ENCODE measurements at regions not wholly inside any gene's neighbourhood (a gene's known extent, or its start where the extent isn't known, plus 50 kb on each side); places are given as distances from the start of the nearest gene placed in this dataset.
"Not testable (repeated sequence)": the region's sequence is repeated elsewhere in the genome, so short reads cannot be mapped to it uniquely, and the experiment has no call there.

- peak; percentile 19 for DNase-seq
These were observed 185.0 kb upstream of the NRXN3 start for GRCh38 chr14:77985211-77985615.

GRCh38 chr14:77986773-77987172, 183.4 kb upstream of the NRXN3 start:
- DNase-seq, result no peak

DNA sequence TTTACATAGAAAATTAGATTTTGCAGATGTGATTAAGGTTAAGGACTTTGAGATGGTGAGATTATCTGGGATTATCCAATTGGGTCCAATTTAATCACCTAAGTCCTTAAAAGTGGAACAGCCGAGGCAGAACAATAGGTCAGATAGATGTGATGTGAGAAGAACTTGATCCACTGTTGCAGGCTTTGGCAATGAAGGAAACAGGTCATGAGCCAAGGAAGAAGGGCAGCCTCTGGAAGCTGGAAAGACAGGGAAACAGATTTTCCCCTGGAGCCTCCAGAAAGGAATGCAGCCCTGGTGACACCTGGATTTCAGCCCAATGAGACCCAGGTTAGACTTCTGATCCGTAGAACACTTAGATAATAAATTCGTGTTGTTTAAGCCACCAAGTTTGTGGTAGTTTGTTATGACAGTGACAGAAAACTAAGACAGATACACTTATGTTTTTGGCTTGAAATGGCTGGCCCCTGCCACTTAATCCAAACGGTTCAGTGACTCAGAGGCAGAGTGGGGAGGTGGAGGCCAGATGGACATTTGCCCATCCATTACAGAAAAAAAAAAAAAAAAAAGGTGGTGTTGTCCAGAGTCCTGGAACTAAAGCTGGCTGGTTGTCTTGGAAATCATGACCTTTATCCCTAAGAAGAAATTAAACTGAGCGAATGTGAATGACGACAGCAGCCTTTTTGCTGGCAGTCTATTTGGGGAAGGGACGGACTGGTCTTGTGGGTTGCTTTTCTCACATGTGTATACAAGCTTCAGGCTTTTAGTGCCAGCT, 181.9 kb upstream of the NRXN3 start:
- no peak for DNase-seq

DNA sequence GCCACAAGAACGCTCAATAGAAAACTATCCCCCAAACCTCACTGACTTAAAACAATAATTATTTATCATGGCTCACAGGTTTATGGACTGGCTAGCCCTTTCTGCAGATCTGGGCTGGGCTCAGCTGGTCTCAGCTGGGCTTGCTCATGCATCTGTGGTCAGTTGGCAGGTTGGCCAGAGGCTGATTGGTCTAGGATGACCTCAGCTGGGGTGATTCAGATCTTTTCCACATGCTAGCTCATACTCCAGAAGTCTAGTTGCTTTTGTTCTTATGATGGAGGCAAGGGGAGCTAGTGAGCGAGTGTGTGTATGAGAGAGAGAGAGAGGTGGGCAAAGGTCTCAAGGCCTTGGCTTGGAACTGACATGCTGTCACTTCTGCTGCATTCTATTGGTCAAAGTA, 181.2 kb upstream of the NRXN3 start:
- DNase-seq, result peak; percentile 11

DNA sequence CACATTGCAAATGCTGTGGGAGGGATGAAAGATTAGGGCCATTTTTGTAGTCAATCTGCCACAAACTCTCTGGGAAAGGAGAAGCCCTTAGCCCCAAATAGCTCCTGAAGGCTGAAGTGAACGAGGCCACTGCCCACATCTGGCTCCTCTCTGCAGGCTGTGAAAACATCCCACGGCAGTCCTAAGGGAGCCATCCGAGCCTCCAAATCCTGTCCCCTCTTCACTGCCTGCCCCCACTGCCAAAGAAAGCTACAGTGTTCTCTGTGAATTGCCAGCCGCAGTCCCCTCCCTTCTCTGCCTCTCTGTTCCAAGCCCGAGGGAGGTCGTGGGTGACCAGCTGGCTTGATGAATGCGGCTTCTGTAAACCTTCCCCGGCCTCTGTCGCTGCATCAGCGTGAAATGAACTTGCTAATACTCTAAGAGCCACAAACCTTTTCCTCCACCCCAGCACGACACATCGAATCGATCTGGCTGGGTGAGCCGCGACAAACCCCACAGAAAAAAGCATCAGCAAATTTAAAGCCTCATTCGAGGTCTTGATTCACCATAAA, 180.7 kb upstream of the NRXN3 start:
- DNase-seq, result no peak

- no peak for DNase-seq
These were observed 179.8 kb upstream of the NRXN3 start for GRCh38 chr14:77990337-77990736.

DNA sequence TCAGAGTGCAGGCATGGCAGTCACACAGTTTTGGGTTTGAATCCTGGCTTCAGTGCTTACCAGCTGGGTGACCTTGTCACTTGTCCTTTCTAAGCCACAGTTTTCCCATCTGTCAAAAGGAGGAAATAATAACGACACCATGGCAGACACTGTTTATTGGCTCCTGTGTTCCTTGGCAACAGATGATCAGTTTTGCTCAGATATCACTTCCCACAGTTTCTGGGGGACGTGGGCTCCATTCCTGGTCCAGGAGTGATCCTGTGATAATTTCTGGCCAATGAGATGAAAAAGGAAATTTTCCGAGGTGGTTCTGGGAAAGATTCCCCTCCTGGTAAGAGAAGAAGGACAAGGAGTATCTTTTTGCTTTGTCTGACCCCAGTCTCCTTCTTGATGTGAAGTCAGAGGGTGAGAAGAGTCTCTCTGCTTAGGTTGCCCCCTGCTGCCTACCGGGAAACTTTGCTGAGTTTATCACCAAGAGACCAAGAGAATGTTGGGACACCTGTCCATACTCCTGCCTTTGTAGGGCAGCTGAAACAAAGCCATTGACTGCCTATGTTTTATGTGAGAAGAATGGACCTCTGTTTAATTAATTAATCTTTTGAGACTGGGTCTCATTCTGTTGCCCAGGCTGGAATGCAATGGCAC, 178.9 kb upstream of the NRXN3 start:
- no peak for DNase-seq

DNA sequence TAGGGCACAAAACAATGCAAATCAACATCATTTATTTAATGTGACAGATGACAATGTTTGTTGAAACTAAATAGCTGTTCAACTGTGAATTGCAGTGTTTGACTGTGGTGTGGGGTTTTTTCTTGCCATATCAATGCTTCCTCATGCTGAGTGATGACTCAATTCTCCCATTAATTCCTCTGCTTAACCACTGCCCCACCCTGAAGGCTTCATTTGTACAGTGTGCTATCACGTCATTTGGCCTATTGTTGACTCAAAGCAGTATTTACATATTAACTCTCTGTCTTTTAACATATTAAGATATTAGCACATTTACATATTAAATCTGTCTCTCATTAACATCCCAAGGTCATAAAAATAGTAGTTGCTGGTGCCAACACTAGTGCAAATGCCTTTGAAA, 164.8 kb upstream of the NRXN3 start:
- DNase-seq, result no peak

GRCh38 chr14:78007160-78007559, 163.0 kb upstream of the NRXN3 start:
- DNase-seq, result no peak

DNA sequence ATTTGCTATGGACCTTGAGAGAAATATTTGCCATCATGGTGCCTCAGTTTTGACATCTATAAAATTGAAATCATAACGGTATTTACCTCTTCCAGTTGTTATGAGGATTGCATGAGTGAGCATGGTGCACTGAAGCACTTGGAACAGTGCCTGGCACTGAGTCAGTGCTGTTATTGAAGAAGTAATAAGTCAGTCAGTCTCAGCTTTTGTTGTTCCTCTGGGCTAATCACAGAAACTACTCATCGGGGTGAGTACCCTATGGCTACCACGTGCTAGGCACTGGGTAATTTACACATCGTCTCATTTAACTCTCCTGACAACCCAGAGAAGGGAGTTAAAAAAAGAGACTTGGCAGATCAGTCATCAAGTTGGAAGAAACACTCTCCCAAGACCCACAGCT, 159.5 kb upstream of the NRXN3 start:
- DNase-seq, result peak; percentile 6

DNA sequence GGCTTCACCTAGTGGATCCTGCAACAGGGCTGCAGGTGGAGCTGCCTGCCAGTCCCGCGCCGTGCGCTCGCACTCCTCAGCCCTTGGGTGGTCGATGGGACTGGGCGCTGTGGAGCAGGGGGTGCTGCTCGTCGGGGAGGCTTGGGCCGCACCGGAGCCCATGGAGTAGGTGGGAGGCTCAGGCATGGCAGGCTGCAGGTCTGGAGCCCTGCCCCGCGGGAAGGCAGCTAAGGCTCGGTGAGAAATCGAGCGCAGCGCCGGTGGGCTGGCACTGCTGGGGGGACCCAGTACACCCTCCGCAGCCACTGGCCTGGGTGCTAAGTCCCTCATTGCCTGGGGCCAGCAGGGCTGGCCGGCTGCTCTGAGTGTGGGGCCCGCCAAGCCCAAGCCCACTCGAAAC, 156.3 kb upstream of the NRXN3 start:
- not testable (repeated sequence) for DNase-seq

- DNase-seq, result no peak
These were observed 153.6 kb upstream of the NRXN3 start for GRCh38 chr14:78016532-78016931.

GRCh38 chr14:78018283-78018682, 151.9 kb upstream of the NRXN3 start:
- no peak for DNase-seq

DNA sequence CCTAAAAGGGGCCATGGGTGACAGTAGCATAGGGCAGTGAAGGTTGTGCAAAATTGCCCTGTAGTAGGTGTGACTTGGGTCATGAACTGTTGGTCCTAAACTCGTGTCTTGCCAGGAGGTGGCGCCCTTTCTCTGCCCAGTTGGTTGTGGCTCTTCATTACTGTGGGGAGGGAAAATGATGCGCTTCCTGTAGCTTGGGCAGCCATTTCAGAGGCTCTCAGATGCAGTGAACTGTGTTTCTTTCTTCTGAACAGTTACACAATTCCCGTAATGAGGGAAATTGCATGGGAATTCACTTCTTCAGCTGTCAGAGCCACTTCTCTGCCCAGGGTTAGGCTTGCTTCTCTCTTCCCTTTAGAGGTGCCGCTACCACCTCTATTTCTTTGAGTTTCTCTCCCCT, 148.1 kb upstream of the NRXN3 start:
- peak; percentile 52 for DNase-seq

GRCh38 chr14:78023112-78023511, 147.1 kb upstream of the NRXN3 start:
- no peak for DNase-seq

GRCh38 chr14:78028471-78028870, 141.7 kb upstream of the NRXN3 start:
- no peak for DNase-seq

DNA sequence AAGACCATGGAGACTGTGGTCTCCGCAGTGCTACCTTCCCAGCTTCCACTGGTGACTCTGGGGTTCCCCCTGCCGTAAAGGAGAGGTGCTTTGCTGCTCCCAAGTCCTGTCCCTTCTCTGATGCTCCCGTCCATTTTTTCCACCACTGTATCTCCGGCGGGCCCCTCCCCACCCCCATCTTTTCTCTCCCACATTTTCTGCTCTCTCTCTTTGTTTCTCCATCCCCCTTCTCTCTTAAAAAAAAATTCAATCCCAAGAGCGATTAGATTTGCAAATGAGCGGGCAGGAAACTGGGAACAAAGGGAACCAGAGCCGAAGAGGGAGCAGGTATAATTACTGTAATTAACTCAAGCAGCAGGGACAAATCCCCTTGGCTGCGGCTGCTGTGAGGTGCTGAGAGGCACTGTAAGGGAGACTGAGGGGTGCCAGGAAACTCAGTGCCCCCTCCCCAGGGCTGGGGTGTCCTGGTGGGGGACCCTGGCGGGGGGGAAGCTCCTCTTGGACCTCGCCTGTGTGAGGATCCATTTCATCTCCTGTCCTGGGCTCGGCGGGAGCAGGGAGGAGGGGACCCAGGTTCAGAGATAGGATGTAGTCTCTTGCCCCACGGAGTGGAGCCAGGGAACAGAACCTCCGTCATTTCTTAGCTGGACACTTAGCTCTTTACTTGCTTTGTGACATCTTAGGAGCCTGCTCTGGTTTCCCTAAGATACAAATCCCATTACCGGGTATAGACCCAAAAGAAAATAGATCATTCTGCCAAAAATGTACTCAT, 140.4 kb upstream of the NRXN3 start:
- DNase-seq, result no peak

GRCh38 chr14:78043349-78043748, 126.8 kb upstream of the NRXN3 start:
- no peak for DNase-seq

GRCh38 chr14:78048120-78048519, 122.1 kb upstream of the NRXN3 start:
- no peak for DNase-seq

DNA sequence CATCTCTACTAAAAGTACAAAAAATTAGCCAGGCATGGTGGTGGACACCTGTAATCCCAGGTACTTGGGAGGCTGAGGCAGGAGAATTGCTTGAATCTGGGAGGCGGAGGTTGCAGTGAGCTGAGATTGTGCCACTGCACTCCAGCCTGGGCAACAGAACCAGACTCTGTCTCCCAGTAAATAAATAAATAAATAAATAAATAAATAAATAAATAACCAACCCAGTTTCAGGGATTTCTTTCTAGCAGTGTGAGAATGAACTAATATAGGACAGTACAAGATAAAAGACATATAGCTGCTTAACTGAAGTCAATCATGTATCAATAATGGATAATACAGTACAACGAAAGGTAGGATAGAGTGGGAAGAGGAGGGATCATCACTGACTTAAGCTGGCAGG, 113.3 kb upstream of the NRXN3 start:
- not testable (repeated sequence) for DNase-seq

DNA sequence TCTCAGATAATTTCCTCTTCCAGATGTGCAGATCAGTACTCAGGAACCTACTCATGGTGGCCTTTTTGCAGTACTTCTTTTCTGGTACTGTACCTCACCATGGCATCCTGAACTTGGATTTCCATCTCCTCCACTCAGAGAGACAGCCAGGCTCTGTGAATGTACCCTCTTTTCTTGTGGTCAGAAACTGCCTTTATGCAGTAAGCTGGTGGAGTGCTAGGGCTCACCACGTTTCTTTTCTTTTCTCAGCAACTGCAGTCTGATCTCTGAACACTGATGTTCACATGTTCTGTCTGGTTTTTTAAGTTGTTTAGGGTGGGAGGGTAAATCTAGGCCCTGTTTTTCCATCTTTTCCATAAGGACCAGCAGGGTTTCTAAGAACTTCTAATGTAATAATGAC, 99.8 kb upstream of the NRXN3 start:
- DNase-seq, result no peak

GRCh38 chr14:78071016-78071549, 99.1 kb upstream of the NRXN3 start:
- DNase-seq, result no peak

DNA sequence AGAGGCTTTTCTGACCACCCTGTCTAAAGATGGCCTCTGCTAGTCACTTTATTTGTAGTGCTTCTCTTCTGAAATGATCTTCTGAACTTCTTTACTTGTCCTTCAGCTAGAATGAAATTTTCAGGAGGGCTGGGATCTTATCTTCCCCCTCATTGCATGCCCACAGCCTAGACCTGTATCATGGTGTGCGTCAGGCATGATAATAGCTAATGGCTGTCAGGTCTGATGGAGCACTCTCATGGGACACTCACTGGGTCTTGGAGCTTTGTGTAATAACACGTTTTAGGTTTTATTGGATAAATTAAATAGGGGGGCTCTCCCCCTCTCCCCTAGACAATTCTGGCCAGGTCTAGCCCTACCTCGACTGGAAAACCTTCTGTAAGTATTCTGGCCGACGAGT, 97.1 kb upstream of the NRXN3 start:
- no peak for DNase-seq
